ENCODE measurements at regions not wholly inside any gene's neighbourhood (a gene's known extent, or its start where the extent isn't known, plus 50 kb on each side); places are given as distances from the start of the nearest gene placed in this dataset.
"Not testable (repeated sequence)": the region's sequence is repeated elsewhere in the genome, so short reads cannot be mapped to it uniquely, and the experiment has no call there.

GRCh38 chr11:96520939-96521338 is 131.1 kb downstream of the JRKL start:
- DNase-seq (ENCODE audit: low read depth), result no peak

- DNase-seq (ENCODE audit: low read depth), result no peak
Observed at GRCh38 chr11:96523656-96524055, 133.8 kb downstream of the JRKL start.

- DNase-seq (ENCODE audit: low read depth), result no peak
Observed at GRCh38 chr11:96524475-96524874, 134.7 kb downstream of the JRKL start.

- DNase-seq (ENCODE audit: low read depth), result no peak
Observed at GRCh38 chr11:96530473-96530872, 140.7 kb downstream of the JRKL start.

- DNase-seq (ENCODE audit: low read depth), result no peak
Observed at GRCh38 chr11:96538104-96538503, 148.3 kb downstream of the JRKL start.

- DNase-seq (ENCODE audit: low read depth), result no peak
Observed at GRCh38 chr11:96538622-96539021, 148.8 kb downstream of the JRKL start.

- no peak for DNase-seq (ENCODE audit: low read depth)
Observed at GRCh38 chr11:96540875-96541274, 151.1 kb downstream of the JRKL start.

GRCh38 chr11:96543177-96543576 is 153.4 kb downstream of the JRKL start:
- DNase-seq (ENCODE audit: low read depth), result no peak

- not testable (repeated sequence) for DNase-seq (ENCODE audit: low read depth)
Observed at GRCh38 chr11:96545192-96545591, 155.4 kb downstream of the JRKL start.

GRCh38 chr11:96551136-96551535 is 161.3 kb downstream of the JRKL start:
- no peak for DNase-seq (ENCODE audit: low read depth)

GRCh38 chr11:96554236-96554820 is 164.5 kb downstream of the JRKL start:
- DNase-seq (ENCODE audit: low read depth), result no peak

GRCh38 chr11:96555826-96556225 is 166.0 kb downstream of the JRKL start:
- DNase-seq (ENCODE audit: low read depth), result not testable (repeated sequence)

- DNase-seq (ENCODE audit: low read depth), result not testable (repeated sequence)
Observed at GRCh38 chr11:96560727-96561126, 170.9 kb downstream of the JRKL start.

GRCh38 chr11:96567176-96567575 is 177.4 kb downstream of the JRKL start:
- no peak for DNase-seq (ENCODE audit: low read depth)

GRCh38 chr11:96567667-96568066 is 177.9 kb downstream of the JRKL start:
- no peak for DNase-seq (ENCODE audit: low read depth)

GRCh38 chr11:96576383-96576782 is 186.6 kb downstream of the JRKL start:
- DNase-seq (ENCODE audit: low read depth), result no peak

- no peak for DNase-seq (ENCODE audit: low read depth)
Observed at GRCh38 chr11:96578379-96578778, 188.6 kb downstream of the JRKL start.

GRCh38 chr11:96579656-96580055 is 189.8 kb downstream of the JRKL start:
- DNase-seq (ENCODE audit: low read depth), result no peak

GRCh38 chr11:96580476-96581040 is 190.7 kb downstream of the JRKL start:
- no peak for DNase-seq (ENCODE audit: low read depth)

- not testable (repeated sequence) for DNase-seq (ENCODE audit: low read depth)
Observed at GRCh38 chr11:96585944-96586880, 196.4 kb downstream of the JRKL start.

- DNase-seq (ENCODE audit: low read depth), result not testable (repeated sequence)
Observed at GRCh38 chr11:96588793-96589192, 199.0 kb downstream of the JRKL start.

GRCh38 chr11:96595011-96595410 is 205.2 kb downstream of the JRKL start:
- DNase-seq (ENCODE audit: low read depth), result no peak

Data from Daoy (cell line).